ENCODE measurements at regions not wholly inside any gene's neighbourhood (a gene's known extent, or its start where the extent isn't known, plus 50 kb on each side); places are given as distances from the start of the nearest gene placed in this dataset.
"Not testable (repeated sequence)": the region's sequence is repeated elsewhere in the genome, so short reads cannot be mapped to it uniquely, and the experiment has no call there.

DNA sequence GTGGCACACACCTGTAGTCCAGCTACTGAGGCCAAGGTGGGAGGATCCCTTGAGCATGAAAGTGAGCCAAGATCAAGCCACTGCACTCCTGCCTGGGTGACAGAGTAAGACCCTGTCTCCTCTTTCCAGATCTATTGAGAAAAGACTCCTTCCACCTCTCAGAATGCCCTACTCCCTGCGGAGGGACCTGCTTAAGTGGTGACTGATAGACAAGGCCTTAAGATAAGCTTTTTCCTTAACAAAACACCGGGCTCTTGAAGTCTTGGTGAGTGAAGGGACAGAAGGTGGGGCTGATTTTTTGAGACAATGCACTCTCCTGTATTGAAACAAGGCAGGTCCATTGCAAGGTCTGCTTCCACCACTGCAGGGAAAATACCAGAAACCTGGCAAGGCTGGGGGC, 338.4 kb upstream of the FRG2C start:
- DNase-seq: no peak

DNA sequence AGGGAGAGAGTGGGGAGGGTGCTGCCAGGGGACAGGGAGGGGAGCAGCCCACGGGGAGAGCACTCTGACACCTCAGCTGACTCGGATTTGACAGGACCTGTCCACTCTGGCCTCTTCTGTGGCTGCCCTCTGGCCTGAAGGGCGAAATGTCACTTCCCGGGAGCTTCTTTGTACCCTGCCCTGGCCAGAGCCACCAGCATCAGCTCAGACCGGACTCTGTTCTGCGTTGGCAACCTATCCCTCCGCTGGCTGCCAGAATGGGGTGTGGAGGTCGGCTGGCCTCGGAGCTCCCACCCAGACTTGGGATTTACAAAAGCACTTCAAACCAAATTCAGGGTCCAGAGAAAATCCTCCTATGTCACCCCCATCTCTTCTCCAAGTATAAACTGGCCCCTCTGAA, 336.7 kb upstream of the FRG2C start:
- no peak for DNase-seq

DNA sequence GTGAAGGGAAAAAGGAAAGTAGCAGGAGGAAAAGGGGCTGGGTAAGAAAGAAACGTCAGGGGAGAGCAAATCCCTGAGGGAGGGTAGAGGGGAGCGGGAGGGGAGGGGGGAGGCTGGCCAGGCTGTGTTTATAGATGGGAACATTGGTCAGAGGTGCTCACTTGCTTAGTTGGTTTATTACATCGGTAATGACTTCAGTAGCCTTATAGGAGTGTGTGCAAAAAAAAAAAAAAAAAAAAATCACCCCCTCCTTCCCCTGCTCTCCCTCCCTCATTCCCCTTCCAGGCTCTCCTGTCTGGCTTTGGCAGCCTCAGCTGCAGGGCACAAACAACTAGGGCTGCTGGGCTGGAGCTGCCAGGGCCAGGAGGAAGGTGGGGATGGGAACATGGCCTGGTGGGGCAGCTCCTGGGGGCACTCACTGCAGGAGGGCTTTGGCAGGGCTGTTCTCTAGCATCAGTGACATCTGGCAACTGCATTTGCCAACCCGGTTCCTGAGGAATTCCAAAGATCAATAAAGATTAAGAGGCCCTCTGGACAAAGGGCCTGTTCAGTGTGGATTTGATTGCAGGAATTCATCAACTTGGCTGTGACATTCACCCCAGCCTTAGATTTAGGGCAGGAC, 334.5 kb upstream of the FRG2C start:
- no peak for DNase-seq

DNA sequence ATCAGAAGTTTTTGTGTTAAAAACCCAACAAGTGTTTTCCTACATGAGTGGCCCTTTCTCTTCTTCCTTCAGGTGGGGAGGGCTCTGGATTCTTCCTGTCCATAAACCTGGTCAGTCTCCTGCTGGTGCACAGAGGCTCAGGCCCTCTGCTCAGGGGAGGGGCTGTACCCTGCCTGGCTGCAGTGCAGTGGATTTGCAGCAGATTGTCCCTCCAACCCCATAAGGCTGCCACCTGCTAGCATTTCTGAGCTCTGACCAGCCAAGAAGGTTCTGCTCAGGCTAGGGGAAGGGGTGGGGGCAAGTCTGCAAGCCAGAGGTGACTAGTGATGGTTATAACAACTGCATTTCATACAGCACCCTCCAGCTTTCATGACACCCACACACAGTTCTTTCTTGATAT, 333.7 kb upstream of the FRG2C start:
- not testable (repeated sequence) for DNase-seq

DNA sequence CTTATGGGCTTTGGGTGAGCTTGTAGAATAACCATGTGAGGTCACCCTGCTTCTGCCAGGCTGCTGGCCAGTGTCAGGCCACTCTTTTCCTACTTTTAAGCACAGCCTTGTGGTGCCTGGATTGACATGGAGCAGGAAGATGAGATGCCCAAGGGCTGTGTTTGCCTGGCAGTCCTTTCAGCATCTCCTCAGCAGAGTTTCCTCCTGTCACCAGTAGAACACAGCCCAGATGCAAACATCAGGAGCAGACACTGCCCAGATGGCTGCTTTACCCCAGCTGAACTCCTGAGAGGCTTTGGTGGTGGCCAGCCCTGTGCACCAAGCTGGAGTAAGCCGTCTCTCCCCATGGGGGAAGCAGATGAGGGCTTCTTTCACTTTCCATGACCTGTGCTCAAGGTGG, 332.0 kb upstream of the FRG2C start:
- not testable (repeated sequence) for DNase-seq

DNA sequence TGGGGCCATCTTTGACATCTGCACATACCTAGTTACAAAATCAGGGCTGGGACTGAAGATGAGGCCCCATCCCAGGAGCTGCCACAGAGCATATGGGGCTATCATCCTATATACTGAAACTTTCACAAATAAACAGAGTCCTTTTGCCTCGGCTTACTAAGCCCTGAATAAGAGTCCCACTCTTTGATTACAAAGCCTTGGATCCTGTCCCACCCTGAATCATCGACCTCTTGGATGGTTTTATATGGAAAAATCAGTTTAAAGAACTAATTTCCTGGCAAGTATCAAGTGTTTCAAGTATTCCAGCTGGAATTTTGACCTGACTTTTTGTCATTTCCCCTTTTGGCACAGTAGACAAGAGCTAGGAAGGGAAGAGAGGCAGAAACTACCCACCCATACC, 331.3 kb upstream of the FRG2C start:
- no peak for DNase-seq

DNA sequence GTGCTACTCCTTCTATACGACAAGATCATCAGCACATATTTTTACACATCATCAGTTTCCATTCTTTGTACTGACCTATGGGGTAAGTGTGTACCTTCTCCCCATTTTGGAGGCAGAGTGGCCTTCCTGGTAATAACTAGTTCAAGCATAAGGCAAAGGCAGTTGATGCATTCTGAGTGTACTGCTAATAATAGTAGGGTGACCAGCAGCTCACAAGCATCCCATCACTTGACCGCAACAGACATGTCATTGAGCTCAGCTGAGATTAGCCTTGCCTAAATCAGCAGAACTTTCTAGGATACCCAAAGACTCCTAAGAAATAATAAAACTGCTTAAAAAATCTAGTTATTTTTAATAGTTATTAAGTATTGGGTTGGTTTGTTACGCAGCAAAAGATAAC, 329.8 kb upstream of the FRG2C start:
- DNase-seq: no peak

DNA sequence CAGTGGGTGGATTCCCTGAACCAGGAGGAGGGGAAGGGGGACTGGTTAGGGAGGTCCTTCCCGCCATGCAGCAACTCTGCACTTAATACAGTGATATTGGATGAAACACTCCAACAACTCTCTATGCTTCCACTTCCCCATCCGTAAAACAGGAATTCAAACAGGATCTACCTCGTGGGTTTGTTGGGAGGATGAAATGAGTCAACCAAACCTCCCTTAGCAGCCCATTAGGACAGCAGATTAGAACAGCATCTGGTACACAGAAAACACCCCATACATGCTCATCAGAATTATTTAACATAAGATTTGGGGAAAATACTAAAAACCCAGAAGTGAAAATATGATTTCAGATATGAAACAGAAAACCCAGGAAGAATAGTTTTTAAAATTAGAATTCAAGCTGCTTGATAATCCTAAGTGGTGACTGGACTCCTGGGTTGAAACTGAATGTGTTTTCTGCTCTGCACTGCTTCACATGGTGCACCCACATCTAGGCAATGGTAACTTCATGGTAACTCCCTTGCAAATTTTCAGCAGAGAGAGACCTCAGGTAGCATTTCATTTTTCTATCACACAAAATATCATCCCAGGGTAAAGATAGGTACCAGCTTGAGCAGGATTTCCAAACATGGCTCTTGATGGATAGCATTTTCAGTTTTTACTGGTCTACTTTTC, 326.8 kb upstream of the FRG2C start:
- no peak for DNase-seq

DNA sequence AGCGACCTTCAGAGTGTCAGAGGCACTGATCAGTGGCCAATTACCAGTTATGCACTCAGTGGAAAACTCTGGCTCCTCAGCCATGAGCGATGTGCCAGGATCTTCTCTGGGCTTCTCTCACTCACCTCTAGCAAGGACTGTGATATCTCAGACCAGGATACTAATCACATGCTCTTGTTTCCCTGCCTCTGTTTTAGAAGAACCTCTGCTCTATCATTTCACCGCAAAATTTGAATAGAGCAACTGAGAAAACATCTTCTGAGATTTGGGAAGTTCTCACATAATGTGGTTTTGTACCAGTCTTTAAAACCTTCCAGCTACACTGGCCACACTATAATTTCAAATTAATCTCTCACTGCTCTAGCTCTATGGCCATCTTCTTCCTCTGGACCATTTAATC, 325.8 kb upstream of the FRG2C start:
- DNase-seq: no peak

DNA sequence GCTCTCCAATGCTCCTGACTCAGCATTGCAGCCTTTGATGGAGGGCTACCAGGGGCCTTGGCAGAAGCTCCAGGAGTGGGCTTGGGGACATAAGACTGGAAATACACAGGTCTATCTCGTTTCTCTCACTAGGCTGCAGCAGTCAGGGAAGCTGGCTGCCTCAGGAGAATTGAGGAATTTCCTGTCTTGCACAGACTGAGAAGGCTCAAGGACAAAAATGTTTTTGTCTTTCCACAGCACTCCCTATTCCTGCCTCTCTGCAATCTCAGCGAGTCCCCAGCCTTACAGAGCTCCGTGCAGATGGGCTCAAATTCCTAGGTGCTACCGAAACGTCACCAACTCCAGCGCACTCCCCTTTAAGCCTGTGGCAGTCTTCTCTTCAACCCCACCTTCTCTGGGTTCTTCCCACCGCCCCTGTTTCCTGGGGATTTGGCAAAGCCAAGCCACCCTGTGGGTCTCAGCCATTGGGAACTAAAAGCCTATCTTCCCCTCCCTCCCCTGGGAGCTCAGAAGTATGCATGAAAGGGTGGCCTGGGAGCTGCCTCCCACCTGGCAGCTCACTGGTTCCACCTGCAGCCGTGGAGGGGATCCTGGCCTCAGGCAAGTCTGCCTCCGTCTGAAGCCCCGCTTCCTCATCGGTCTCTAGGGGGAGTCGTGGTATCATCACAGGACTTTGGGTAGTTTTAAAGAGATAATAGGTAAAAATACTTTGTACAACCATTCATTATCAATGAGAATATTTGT, 322.6 kb upstream of the FRG2C start:
- DNase-seq: no peak

DNA sequence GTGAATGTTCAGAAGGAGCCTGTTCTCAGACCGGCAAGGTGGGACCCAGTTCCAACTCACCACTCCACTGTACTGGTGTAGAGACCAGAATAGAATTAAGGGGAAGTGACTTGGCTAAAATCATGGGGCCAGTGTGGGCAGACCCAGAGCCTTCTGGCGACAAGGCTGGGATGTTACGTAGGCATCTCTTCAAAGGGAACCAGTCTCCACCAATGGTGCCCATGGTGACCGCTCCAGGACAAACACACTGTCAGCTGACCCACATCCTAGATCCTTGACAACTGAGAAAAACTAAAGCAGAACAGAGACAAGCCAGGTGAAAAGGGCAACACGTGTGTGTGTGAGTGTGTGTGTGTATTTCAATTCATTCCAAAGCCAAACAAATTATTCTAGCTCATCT, 321.7 kb upstream of the FRG2C start:
- DNase-seq: no peak

DNA sequence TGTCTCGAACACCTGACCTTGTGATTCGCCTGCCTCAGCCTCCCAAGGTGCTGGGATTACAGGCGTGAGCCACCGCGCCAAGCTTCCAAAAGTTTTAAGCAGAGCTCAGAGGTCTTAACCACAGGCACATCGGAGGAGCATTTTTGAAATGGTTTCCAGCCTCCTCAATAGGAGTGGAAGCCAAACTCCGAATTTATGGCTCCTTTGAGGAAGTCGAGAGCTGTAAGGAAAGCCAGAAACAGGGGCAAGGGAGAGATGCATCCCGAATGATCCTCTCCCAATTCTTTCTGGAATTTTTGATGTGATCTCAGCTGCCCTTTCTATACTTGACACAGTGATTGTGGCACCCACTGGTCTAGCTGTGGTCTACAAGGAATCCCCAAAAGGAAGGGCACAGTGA, 313.6 kb upstream of the FRG2C start:
- not testable (repeated sequence) for DNase-seq

DNA sequence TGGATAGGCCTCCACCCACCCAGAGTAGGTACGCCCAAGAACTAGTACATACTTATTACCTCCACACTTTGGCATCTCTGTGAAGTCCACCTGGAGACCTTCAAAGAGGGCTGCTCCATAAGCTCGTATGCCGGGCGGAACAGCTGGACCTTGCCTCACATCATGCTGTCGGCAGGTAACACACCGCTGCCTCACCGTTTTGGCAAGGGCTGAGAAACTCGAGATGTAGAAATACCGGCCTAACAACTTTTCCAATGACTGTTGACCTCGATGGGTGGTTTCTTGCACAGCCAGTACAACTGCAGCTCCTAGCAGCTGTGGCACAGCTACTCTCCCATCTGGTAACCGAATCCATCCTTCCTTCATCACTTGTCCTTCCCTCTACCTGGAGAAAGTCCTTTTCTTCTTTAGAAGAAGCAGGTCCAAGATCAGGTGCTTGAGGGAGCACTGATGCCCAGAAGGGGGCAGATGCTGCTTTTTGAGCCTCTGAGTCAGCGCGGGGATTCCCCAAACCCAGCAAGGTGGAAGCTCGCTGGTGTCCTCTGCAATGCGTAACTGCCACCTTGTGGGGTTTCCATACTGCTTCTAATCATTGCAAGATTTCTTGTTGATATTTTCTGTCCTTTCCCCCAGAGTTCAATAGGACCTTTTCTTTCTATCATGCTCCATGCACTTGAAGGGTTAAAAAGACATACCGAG, 301.9 kb upstream of the FRG2C start:
- DNase-seq: not testable (repeated sequence)

DNA sequence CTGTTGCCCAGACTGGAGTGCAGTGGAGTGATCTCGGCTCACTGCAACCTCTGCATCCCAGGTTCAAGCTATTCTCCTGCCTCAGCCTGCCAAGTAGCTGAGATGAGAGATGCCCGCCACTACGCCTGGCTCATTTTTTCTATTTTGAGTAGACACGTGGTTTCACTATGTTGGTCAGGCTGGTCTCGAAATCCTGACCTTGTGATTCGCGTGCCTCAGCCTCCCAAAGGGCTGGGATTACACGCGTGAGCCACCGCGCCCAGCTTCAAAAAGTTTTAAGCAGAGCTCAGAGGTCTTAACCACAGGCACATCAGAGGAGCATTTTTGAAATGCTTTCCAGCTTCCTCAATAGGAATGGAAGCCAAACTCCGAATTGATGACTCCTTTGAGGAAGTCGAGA, 291.2 kb upstream of the FRG2C start:
- not testable (repeated sequence) for DNase-seq

DNA sequence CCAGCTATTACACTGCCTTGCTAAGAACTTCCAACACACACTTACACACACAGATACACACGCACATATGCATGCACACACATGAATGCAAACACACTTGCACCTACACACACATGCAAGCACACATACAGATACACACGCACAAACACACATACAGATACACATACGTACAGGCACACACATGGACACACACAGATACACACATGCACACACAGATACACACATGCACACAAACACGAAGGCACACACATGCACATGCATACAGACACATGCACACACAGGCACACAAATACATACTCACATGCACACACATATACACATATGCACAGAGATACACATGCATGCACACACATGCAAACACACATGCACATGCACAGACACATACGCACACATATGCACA, 284.3 kb upstream of the FRG2C start:
- DNase-seq: not testable (repeated sequence)

DNA sequence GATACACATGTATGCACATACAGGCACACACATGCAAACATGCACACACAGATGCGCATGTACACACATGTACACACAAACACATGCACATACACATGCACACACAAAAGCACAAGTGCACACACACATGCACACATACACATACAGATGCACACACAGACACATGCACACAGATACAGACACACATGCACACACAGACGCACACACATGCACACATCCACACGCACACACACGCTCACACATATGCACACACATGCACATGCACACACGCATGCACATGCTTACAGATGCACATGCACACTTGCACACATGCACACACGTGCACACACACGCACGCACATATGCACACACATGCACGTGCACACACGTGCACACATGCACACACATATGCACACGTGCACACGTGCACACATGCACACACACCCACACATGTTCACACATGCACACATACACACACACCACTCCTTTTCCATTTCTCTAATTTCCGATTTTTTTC, 283.8 kb upstream of the FRG2C start:
- no peak for DNase-seq

DNA sequence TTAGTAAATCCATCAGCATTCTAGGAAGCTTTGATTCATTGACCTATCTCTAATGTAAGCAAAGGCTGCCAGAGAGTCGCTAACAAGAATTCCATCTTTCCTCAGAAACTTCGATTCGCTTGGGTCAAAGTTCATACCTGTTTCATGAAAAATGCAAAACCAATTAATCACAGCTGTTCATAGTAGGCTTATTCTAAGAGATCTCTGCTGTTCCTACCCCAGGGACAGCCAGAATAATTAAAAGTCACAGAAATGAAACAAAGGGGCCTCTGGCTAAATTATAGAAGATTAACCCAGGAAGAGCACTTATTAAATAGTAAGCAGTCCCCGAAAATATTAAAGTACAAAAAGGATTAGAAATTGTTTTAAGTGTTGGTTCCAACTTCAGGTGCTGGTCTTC, 280.1 kb upstream of the FRG2C start:
- DNase-seq: not testable (repeated sequence)

DNA sequence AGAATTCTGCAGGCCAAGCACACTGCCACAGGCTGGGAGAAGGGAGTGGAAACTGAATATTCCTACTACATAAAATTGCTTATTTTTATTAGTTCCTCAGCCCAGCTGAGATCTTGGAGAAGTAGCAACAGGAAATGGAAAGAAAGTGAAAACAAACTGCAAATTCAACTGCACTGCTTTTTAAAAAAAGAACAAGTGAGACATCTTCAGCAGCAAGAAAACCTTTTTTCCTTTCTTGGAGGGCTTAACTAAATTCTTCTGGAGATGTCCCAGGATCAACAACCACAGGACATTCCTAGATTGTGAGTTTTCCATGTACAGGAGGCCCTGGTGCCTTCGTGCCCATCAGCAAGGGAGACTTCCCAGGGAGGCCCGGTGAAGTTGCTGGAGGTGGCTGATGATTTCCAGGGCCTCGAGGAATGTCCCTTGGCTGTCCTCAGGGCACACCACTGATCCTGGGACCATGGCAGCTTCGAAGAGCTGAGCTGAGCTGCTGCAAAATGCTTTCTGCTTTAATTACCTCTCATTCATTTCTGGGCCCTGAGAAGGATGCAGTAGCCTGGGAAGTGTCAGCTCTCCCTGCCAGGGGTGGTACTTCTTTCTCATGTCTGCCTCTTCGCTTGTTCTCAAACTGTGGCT, 275.5 kb upstream of the FRG2C start:
- not testable (repeated sequence) for DNase-seq

DNA sequence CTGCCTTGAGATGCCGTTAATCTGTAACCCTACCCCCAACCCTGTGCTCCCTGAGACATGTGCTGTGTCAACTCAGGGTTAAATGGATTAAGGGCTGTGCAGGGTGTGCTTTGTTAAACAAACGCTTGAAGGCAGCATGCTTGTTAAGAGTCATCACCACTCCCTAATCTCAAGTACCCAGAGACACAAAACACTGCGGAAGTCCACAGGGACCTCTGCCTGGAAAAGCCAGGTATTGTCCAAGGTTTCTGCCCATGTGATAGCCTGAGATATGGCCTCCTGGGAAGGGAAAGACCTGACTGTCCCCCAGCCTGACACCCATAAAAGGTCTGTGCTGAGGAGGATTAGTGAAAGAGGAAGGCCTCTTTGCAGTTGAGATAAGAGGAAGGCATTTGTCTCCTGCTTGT, 270.8 kb upstream of the FRG2C start:
- DNase-seq: not testable (repeated sequence)

DNA sequence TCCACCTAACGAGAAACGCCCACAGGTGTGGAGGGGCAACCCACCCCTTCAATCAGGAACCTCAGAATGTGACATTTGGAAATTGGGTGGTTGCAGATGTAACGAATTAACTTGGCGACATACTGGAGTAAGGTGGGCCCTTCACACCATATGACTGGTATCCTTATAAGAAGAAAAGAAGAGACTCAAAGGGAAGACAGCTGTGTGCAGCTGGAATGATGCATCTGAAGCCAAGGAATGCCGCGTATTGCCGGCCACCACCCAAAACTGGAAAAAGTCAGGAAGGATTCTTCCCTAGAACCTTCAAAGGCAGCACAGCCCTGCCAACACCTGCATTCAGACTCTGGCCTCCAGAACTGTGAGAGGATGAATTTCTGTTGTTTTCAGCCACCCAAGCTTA, 270.0 kb upstream of the FRG2C start:
- not testable (repeated sequence) for DNase-seq

DNA sequence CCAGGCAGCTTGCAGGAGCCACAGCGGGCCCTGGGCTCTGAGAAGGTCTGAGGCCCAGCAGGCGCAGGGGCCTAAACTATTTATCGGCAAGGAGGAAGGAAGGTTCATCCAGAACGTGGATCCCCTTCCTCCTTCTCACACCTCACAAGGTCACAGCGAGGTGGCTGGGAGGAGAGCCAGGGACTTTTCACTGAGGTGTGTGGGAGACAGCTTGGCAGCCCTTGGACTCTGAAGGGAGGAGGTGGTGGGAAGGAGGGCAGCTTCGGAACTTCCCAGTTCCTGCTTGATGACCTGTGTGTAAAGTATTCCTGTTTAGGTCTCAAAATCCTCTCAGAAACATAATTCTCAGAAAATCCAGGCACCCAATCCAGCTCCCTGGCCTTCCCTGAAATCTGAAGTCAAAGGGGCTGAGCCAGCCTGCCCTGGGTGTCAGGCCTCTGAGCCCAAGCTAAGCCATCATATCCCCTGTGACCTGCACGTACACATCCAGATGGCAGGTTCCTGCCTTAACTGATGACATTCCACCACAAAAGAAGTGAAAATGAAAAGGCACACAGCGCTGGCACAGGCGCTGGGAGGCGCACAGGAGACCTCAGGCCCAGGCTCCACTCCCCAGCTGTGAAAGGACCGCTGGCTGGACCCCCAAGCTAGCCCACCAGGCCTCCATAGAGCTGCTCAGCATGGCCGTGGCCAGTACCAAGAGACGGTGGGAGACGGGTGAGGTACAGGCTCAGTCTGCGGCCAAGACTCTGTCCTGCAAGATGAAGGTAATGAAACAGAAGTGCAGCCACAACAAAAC, 269.4 kb upstream of the FRG2C start:
- not testable (repeated sequence) for DNase-seq
